ENCODE measurements at regions not wholly inside any gene's neighbourhood (a gene's known extent, or its start where the extent isn't known, plus 50 kb on each side); places are given as distances from the start of the nearest gene placed in this dataset.

- no peak overlapping the region for H3K4me3 ChIP-seq (ENCODE audit: low read depth, low read length)
- no peak for DNase-seq (ENCODE audit: low read depth)
- TF ChIP-seq MAX (IDR thresholded peaks at IDR 0.05; ENCODE audit: low read depth, low read length) (no peak), MYC (IDR thresholded peaks at IDR 0.05; ENCODE audit: low read depth, low read length) (no peak), POLR2A (IDR thresholded peaks at IDR 0.05; ENCODE audit: extremely low read depth, insufficient read length) (no peak), CTCF (IDR thresholded peaks at IDR 0.05; ENCODE audit: low read depth, low read length) (no peak)
These were observed 376.8 kb downstream of the ICE1 start for GRCh38 chr5:5799229-5799628.

- TF ChIP-seq CTCF (IDR thresholded peaks at IDR 0.05; ENCODE audit: low read depth, low read length) = no peak
- no peak overlapping the region for H3K4me3 ChIP-seq (ENCODE audit: low read depth, low read length)
- no peak for DNase-seq (ENCODE audit: low read depth)
These were observed 376.0 kb downstream of the ICE1 start for GRCh38 chr5:5798462-5798861.

- DNase-seq (ENCODE audit: low read depth) = no peak
- TF ChIP-seq MAX (IDR thresholded peaks at IDR 0.05; ENCODE audit: low read depth, low read length) (no peak), MYC (IDR thresholded peaks at IDR 0.05; ENCODE audit: low read depth, low read length) (no peak), POLR2A (IDR thresholded peaks at IDR 0.05; ENCODE audit: extremely low read depth, insufficient read length) (no peak), CTCF (IDR thresholded peaks at IDR 0.05; ENCODE audit: low read depth, low read length) (no peak)
- no peak overlapping the region for H3K4me3 ChIP-seq (ENCODE audit: low read depth, low read length)
These were observed 375.6 kb downstream of the ICE1 start for GRCh38 chr5:5798041-5798440.

- TF ChIP-seq MAX (IDR thresholded peaks at IDR 0.05; ENCODE audit: low read depth, low read length) (no peak), CTCF (IDR thresholded peaks at IDR 0.05; ENCODE audit: low read depth, low read length) (no peak), MYC (IDR thresholded peaks at IDR 0.05; ENCODE audit: low read depth, low read length) (no peak), POLR2A (IDR thresholded peaks at IDR 0.05; ENCODE audit: extremely low read depth, insufficient read length) (no peak)
- no peak overlapping the region for H3K4me3 ChIP-seq (ENCODE audit: low read depth, low read length)
- no peak for DNase-seq (ENCODE audit: low read depth)
These were observed 372.7 kb downstream of the ICE1 start for GRCh38 chr5:5795074-5795771.

GRCh38 chr5:5794118-5794560 lies 371.7 kb downstream of the ICE1 start:
- DNase-seq (ENCODE audit: low read depth) = no peak
- TF ChIP-seq CTCF (IDR thresholded peaks at IDR 0.05; ENCODE audit: low read depth, low read length) (no peak), MYC (IDR thresholded peaks at IDR 0.05; ENCODE audit: low read depth, low read length) (no peak), MAX (IDR thresholded peaks at IDR 0.05; ENCODE audit: low read depth, low read length) (no peak)
- no peak overlapping the region for H3K4me3 ChIP-seq (ENCODE audit: low read depth, low read length)

All from NB4 (cell line).